Activated T-cell treated with anti-CD3 and anti-CD28 coated beads for 1 hour (primary cell): ENCODE measurements at regions not wholly inside any gene's neighbourhood (a gene's known extent, or its start where the extent isn't known, plus 50 kb on each side); places are given as distances from the start of the nearest gene placed in this dataset.

ENCODE experiments used
- DNase-seq: peaks from one replicate; pipeline ENCODE4 v3.0.0-alpha.2; 2020; ENCODE audit warnings: low read depth

DNA sequence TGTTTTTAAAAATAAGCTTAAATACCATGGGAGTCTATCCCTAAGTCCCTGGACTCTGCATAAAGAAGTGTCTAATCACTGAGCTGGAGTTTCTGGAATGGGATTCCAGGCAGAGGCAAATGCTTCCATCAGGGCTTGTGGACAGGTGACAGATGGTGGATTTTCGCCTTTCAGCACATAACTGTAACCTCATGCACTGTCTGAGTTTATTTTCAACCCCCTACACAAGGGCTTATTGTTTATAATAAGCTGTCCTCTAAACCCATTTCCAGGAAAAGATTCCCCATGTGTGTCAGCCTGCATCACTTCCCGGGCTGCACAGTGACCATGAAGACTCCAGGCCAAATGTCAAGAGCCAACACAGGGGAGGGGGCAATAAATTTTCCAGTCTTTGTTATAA is 264.0 kb downstream of the PIK3R1 start:
- DNase-seq, result no peak

DNA sequence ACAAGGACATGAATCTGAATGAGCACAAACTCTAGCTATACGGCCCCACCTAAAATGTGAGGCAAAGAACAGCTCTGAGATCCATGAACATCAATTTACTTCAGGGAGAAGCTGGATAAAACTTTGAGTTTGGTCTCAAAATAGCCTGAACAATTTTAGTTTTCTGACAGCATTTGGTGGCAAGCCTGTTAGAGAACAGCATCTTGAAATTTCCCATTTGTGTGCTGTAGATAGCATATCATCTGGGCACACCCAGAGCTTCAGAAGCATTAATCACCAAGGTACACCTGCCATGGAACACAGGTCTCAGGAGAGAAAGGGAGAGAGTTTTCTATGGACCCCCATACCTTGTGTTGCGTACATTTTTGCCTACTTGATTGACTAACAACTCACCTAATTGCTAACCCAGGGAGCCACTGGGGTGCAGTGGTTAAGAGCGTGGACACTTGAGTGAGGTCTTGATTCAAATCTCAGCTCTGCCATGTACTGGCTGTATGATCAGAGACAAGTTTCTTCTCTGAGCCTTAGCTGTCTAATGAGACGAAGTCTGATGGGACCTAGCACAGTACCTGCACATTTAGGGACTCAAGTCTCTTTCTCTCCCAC is 264.9 kb downstream of the PIK3R1 start:
- DNase-seq, result no peak

DNA sequence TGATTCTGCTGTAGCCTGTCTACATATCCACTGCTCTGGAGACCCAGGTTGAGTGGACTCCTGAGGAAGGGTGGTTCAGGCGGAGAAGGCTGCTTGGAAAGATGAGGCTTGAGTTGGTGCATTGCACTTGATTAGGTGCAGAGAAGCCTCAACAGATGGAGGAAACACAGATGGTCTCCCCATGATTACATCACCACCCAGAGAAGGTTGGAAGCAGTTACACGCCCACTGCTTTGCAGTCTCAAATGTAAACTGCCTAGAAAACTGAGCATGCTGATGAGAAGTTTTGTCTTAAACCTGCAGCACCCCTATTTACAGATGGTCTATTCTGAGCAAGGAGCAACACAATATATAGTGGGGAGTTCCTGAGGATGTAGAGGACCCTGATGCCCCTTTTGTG is 266.6 kb downstream of the PIK3R1 start:
- DNase-seq, result no peak

DNA sequence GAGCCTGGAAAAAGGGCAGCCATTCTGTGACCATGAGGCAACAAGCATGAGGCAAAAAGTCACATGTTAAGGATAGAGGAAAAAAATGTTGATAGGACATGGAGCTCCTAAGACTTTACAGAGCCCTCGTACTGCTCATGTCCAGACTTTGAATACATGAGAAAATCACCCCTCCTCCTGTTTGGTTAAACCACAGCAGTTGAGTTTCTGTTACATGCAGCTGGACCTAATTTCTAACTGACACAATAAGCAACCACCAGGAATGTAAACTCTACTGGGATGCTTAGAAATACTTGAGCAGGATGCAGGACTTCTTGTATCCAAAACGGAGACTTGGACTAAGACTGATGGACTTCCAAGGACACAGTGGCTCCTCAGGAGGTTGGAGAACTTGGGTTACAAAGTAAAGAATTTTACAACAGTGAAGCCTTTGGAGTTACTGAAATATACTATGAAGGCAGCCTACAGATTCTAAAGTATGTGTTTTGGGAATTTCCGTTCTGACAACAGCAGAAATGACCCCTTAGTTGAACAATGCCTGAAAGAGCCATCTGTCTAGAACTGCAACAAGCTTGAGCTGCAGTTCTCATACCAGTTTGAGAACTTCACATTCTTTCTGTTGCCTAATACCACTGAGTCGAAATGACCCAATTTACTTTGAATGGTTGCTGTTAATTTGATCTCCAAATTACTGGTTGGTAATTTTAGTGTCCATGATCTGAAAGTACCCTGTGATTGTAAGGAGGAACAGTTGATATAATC is 268.9 kb downstream of the PIK3R1 start:
- no peak for DNase-seq

DNA sequence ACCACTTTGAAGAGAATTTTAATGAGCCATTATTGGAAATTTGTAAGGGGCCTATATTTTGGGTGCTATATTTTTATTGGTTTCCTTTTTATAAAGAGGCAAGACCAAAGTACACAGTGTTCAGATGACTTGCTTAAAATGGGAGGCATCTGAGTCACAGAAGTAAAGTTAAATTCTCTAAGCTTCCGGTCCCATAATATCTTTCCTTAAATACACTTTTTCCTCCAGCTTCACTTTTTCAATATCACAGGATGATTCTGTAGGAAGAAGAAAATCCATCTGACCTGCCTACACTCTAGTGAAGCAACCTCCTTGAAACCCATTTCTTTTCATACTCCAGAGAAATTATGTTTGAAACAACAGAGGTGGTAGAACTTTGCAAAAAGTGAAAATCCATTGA is 274.0 kb downstream of the PIK3R1 start:
- DNase-seq, result no peak

DNA sequence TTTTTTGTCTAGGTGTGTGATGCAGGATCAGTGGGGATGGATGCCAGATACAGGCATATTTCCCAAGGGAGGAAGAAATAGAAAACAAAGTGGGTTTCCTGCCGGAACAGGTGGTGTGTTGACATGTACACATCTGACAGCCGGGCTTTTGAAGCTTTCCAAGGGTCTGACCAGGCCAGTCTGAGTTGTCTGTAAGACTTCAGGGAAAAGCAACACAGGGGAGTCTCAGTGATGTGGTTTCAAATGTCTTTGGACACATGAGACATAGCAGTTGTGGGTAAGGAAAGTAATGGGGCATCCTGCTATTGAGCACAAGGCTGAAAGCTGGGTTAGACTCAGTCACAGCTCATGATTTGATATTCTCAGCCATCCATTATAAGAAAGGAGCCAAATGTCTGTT is 274.9 kb downstream of the PIK3R1 start:
- DNase-seq, result no peak

DNA sequence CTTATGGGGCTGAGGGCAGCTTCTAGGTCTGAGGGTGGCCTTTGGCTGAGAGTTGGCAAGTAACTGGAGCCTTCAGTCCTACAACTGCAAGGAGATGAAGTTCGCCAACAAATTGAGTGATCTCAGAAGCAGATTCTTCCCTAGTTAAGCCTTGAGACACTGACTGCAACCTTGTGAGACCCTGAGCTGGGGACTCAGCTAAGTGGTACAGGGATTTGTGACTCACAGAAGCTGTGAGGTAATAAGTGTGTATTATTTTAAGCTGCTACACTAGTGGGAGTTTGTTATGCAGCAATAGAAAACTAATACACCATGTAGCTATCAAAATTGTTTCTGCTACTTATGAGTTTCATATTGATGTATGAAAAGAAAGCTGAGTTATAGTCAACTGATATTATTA is 279.2 kb downstream of the PIK3R1 start:
- DNase-seq, result no peak

DNA sequence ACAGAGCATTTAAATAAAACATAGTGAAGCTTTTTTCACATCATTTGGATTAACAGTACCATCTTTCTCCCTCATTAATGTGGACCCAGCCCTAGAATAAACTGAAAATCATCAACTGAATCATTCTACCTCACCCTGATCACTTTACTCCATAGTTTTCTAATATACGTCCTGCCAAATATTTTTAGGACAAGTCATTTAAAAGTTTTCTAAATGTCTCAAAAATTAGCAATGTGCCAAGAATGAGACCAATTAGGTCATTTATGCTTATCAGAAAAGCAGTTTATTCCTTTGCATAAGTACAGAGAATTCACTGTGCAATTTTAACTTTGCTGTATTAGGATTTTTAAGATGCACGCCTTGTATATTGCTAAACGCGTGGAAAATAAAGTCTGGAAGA is 284.4 kb downstream of the PIK3R1 start:
- no peak for DNase-seq

DNA sequence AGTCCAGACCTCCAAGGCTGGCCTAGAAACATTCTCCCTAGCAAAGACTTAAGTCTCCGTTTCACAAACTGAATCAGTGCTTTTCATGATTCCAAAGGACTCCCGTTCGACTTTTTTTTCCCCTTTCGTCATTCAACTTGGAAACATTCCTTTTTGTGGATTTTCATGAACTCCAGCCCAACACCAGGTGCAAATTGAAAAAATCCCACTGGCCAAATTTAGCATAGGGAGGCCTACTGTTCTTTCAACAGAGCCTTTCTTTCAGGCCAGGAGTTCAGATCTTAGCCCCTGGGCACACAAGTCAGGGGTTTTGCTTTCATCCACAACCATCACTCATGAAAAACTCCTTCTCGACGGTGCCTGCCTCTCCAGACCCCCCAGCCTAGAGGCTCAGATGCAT is 285.3 kb downstream of the PIK3R1 start:
- no peak for DNase-seq

DNA sequence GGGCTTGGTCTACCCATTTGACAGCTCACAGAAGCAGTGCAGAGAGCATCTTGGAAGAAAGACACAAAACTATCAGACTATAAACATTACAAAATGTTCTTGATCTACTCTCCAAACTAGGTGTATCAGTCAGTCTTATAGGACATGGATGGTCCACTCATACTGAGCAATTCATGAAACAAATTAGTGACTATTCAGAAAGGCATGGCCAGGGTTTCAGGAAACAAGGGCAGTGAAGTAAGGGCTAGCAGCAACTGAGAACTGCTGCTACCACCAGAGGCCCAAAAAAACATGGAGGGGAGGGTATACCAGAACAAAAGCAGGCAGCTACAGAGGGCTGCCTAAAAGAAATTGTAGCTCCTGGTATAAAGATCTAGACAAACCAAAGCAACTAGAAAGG is 287.0 kb downstream of the PIK3R1 start:
- no peak for DNase-seq

DNA sequence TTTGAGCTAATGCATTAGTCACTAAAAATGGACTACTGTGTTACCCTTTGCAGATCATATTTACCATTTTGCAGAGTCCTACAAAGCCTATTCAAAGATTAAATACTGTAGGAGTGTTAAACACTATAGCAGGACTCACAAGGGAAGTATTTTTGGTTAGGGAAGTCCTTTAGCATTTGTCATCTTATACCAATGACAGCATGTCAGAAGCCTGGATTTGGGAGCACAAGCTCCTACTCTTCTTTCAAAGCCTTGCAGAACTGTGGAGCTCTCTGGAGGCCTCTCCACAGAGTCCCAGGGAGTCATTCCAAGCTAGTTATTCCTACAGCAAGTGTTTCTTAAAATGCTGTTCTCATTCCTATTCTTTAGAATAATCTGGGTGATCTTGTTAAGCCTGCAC is 288.8 kb downstream of the PIK3R1 start:
- no peak for DNase-seq

DNA sequence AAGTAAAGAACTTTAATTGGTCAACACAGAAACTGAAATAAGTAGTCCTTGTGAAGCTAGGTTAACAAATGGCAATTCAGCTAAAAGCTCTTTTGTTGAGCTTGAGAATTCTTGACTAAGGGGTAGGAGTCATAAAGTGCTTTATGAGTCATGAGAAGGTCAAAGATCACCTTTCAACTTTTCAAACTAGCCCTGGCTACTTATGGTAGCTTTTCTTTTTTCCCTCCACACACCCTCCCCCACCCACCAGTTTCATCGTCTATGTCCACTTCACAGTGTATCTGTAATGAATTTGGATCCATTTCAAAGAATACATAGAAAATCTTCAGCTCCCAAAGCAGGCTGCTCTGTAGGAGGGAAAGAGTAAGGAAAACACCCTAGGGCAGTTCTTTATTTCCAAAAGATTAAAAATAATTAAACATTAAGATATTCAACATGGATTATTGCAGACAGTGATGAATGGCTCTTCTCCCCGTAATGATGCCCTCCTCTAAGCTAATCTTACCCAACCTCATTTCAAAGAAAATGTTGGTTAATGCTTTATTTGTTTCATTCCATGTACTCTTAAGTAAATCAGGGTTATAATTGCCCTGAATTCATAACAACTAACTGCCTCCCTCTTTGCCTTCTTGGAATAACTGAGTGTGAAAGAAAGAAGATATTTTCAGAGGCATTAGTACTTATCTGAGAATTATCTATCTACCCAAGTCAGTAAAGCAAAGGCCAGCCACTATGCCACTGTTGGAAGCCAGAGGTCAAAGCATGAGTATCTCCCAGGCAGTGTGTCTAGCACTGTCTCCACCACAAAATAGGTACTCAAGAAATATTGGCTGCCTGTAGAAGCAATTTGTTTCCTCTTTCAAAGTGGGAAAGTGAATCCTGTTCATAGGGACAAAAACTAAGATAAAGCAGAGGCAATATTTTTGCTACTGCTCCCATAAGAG is 290.6 kb downstream of the PIK3R1 start:
- no peak for DNase-seq

DNA sequence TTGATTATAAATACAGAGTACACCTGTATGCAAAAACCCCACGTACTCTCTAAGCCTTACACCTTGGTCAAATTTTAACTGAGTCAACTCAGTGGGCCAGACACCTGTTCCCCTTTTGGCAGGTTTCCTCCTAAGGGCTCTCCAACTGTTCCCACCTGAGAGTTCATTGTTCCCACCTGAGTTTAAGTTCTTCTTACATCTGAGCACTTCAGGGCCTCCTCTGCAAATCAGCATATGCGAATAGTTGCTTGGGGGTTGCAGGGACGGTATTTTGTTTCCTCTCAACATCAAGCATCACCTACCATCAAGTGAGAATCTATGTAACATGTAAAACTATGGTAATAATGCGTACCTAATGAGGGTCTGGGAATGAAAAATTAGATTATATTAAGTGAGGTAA is 300.0 kb downstream of the PIK3R1 start:
- DNase-seq, result no peak

DNA sequence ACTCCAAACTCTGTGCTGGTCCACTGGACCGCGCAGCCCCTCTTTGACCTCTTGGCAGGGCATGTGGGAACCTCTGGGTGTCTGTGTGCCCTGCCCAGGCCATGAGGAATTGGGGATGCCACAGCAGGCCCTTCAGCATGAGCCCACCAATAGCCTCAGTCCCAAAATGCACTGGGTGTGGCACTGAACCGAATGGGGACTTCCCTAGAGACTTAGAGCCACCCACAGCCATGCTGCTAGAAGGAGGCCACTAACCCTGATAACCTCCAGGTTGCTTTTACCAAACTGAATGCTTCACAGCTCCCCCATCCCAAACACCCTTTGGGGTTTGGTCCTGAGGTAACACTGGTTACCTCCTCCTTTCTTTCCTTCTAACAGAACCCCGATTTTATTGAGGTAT is 302.7 kb downstream of the PIK3R1 start:
- no peak for DNase-seq

DNA sequence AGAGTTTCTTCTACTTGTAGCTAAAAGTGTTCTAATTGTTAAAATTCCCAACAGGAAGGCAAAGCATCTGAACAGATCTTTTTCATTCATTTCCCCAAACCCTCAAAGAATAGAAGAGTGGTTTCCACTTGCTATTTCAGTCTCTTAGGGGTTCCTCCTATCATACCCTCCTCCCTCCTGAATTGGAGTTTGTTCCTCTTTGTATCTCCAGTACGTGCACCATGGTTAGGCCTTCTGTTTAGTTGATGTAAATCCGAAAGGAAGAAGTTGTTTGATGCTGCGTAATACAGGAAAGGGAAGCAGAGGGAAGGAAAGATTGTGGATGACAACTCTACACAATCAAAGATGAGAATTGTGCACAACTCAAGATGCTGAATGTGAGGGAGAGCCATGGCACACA is 303.6 kb downstream of the PIK3R1 start:
- DNase-seq, result no peak

DNA sequence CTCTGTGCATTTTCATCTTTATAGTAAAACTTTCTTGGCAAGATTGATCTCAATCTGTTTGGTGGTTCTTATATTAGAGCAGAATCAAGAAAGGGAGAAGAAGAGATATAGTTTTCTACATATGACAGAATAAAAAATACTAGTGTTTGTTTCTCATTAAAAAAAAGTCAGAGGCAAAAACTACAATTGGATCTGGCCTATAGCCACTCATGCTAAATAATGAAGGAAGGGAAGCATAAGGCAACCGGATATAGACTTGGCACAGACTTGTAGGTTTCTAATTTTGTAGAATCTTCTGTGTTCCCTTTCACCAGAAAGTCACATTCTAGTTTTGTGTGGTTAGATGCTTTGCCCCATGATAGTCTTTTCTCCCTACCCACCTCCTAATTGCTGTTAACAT is 306.2 kb downstream of the PIK3R1 start:
- DNase-seq, result no peak

DNA sequence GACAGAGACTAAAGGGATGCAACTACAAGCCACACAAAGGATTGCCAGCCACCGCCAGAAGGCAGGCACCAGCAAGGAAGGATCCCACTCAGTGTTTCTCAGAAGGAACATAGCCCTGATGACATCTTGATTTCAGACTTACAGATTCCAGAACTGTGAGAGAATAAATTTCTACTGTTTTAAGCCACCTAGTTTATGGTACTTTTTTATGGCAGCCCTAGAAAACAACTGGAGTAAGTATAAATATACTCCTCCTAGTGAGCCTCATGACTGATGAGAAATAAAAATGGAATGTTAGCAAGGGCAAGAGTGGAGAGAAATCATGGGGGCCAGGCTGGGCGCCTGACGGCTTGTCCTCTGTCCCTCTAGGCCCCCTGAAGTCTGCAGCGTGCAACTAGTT is 307.3 kb downstream of the PIK3R1 start:
- no peak for DNase-seq

DNA sequence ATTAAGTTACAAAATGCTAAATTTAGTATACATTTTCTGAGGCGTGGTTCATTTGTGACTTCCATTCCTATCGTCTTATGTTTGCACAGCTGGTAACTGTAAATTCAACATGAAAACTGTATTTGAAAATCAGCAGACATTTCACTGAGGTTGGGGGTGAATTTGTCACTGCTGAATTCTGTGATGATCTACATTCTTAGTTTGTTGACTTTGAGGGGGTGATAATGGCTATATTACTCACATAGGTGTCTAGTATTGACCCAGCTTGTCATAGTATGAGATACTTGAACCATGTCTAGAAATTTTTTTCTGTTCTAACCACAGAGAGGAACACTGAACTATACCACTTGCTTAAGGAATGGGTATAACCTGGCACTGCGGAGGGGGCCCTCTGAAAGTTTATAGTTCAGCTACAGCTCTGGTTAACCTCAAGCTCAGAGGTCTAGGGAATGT is 313.3 kb downstream of the PIK3R1 start:
- DNase-seq, result no peak

DNA sequence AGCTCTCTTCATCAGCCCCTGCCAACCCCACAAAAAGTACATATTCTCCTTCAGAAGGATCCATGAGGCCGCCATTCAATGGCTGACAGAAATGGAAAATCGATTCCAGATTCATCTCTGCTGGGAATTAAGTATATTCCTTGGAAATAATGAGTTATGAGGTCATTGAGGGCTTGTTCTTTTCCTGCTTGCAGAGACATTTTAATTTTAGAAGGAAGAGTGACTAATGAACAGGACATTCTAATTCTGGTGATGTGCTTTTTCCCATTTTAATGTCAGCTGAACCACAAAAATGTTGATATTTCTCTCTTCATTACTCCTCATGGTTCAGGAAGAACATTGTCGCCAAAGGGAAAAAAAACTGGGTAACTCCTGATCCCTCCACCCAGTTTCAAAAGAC is 314.0 kb downstream of the PIK3R1 start:
- no peak for DNase-seq

DNA sequence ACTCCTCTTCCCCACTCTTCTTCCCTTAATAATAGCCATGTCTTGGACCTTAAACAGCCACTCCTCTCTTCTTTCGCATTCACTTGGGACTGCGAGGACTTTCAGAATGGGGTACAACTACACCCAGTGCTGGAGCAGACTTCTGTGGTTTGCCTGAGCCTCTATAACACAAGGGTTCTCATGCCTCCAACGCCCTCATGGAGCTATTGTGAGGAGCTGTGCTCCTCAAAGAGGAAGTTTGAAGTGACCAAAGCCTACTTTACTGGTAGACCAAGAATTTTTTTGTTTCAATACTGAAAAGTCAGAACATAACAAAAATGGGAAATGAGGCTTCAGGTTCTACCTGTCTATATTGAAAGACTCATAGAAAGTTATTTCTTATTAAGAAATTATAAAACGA is 316.4 kb downstream of the PIK3R1 start:
- DNase-seq, result no peak

DNA sequence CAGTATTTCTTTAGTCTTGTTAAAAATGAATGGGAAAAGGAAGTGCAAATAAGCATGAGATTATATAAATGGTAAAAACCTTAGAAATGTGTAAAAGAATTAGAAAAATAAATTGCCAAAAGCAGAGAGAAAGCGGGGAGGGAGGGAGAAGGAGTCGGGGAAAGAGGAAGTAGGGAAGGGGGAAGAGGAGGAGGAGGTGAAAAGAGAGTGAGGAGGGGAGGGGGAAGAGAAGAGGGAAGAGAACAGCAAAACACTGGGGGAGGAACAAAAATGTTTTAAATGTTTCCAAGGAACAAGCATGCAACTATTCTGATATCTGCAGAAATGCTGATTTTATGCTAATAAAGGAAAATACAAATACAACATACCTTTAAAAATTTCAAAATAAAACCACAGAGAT is 317.5 kb downstream of the PIK3R1 start:
- DNase-seq, result no peak

DNA sequence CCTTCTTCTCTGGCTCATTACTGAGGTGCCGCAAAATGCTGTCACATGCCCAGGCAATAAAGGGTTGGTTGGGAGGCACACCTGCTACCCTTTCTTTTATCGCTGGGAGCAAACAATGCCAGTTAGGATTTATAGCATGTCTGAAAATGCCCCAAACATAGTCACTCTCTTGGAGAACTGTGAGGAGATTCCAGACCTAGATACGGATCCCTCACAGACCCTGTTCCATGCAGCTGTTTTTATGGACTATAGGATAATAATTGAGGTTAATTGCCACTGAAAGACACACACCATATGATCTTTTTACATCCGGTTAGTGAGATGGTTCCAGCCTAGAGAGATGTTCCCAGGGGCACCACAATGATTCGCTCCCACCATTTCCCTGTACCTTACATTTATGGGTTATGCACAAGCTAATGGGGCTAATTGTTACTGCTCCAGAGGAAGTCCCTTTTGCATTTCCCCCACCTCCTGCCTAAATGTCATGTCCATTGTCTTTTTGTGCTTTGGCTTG is 318.1 kb downstream of the PIK3R1 start:
- DNase-seq, result no peak
